IPS-11a (cell line): ENCODE measurements at regions not wholly inside any gene's neighbourhood (a gene's known extent, or its start where the extent isn't known, plus 50 kb on each side); places are given as distances from the start of the nearest gene placed in this dataset.
"Not testable (repeated sequence)": the region's sequence is repeated elsewhere in the genome, so short reads cannot be mapped to it uniquely, and the experiment has no call there.

Experiments used
- H3K4me3 ChIP-seq: one replicate; pipeline ENCODE4 v1.5.1; 2013; ENCODE audit warnings: low read depth, low read length, control low read depth

DNA sequence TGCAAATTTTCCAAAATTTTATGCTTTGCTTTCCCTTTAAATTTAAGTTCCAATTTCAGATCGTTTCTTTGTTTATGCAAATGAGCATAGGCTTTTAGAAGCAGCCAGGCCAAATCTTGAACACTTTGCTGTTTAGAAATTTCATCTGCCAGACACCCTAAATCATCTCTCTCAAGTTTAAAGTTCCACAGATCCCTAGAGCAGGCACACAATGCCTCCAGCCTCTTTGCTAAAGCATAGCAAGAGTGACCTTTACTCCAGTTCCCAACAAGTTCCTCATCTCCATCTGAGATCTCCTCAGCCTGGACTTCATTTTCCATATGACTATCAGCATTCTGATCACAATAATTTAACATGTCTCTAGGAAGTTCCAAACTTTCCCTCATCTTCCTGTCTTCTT lies 254.5 kb downstream of the DLL1 start:
- not testable (repeated sequence) for H3K4me3 ChIP-seq

DNA sequence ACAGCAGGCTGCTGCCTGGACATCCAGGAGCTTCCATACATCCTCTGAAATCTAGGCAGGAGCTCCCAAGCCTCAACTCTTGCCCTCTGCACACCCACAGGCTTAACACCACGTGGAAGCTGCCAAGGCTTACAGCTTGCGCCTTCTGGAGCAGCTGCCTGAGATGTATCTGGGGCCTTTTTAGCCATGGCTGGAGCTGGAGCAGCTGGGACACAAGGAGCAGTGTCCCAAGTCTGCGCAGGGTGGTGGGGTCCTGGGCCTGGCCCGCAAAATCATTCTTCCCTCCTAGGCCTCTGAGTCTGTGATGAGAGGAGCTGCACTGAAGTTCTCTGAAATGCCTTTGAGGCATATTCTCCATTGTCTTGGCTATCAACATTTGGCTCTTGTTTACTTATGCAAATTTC lies 255.0 kb downstream of the DLL1 start:
- no peak overlapping the region for H3K4me3 ChIP-seq

DNA sequence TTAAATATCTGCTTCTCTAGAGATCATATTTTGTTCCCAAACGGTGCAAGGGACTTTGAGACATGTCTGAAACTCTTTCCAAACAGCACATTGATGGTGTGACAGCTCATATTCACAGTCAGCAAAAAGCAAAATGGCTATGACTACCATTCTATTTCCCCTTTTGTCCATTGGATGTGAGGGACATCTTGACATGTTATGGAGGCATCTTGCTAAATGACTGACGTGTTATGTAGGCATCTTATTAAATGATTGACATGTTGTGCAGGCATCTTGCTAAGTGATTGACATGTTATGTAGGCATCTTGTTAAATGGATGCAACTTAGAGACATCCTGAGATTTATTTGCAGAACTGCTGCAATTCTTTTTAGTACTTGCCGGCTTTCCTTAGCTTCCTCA lies 255.8 kb downstream of the DLL1 start:
- no peak overlapping the region for H3K4me3 ChIP-seq

DNA sequence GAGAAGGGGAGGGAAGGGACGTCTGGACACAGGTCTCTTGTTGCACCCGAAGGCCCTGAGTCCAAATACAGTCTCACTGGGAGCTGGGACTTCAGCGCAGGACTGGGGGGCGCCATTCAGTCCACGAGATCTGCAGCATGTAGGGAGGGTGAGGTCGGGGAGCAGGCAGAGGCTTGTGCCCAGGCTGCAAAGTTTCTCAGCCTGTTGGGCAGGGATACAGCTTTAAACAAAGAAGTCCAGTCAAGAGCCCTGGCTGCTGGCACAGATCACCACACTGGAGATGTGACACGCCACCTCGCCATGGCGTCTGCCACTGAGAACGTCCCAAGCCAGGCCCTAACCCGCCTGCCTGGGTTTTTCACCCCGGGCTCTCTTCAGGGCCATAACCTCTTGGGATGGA lies 256.6 kb downstream of the DLL1 start:
- no peak overlapping the region for H3K4me3 ChIP-seq

DNA sequence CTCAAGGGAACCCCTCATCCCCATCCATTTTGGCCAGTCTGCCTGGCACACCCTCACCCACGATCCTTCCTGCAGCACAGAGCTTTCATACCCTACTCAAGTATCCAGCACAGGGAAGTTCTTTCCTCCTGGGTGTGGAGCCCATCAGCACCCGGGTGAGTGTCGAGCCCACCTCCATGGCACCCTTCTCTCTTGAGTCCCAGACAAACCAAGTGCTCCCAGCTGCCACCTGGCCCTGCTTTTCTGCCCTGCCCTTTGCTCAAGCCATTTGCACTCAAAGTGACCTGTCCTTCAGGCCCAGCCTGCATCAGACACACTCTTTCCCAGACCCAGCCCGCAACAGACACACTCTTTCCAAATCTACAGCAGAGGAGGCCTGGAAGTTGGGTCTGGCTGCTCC lies 257.2 kb downstream of the DLL1 start:
- H3K4me3 ChIP-seq: no peak overlapping the region

DNA sequence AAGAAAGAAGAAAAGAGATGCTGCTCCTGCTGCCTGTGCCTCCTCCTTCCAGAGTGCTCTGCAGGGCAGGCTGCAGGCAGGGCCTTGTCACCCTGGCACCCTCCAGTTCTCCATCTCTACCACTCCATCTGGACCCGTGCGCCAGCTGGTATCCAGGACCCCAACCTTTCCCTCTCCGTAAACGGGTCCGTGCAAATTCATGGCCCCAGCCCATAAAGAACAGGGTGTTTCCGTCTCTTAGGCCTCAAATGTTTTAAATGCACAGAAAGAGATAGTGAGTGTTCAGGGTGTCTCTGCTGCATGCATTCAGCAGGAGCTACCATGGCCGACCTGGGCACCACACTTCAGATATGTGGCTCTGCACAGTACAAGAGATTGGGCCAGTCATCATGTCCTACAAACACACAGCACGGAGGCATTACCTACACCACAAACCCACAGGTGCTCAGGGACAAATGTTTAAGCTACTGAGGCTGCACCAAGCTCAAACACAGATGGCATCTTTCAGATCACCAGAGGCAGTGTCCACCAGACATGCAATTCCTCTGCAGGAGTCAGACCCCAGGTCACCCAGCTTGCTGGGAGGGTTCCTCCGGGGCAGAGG lies 258.1 kb downstream of the DLL1 start:
- no peak overlapping the region for H3K4me3 ChIP-seq

DNA sequence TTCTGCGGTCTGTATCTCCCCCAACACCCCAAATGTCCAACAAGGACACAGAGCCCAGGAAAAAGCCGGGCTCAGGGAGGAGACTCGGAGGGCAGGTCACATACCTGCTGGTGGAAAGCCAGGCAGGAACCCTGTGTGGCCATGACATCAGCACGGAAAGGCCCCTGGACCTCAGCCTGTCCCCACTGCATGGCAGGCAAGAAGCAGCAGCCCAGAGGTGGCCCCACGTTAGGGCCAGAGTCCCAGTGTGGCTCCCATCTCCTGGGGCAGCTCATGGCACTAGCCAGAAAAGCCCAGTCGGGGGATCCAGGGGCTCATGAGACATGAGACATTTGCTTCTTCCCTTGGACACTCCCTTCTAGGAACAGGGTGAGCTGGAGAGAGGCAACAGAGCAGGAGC lies 258.7 kb downstream of the DLL1 start:
- H3K4me3 ChIP-seq: no peak overlapping the region

DNA sequence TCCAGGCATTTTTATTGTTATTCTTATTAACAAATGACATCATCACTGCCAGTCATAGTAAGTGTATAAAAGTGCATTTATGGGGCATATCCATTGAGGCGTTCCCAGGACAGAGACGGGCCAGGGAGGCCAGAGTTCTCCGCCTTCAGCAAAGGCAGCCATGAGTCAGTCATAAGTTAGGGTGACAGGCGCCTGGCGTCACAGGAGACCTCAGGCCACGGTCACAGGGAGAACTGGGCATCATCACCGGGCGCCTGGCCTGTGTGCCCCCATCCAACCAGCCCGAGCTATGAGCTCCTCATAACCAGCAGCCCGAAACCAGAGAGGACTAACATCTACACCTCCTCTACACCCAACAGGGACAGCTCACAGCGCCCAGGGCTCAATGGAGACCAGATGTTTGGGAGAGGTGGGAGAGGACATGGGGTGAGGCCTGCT lies 259.2 kb downstream of the DLL1 start:
- H3K4me3 ChIP-seq: no peak overlapping the region

DNA sequence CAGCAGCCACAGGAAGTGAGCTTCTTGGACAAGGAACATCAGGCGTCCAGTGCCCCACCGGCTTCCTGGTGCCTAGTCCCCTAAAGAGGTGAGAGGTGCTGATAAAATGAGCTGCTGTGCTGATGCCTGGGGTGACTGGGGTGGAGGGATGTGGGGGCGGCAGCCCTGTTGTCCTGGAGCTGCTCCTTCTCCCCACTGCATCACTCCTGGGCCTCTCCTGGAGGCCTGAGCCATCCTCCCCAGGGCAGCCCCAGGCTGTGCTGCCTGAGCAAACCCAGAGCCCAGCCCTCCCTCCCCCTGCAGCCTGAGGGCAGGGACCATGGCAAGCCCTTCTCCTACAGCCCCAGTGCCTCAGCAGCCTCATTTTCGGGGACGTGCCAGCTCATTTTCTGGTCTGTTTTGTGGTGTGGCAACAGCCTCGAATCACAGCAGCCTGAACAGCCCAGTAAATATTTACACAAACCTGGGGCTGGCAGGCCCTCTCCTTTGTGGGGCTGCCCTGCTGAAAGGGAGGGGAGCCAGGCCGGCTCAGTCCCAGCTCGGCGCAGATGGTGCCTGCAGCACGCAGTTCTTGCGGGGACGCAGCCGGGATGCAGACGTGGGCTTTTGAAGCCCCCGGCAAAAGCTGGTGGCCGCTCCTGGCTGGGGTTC lies 259.9 kb downstream of the DLL1 start:
- no peak overlapping the region for H3K4me3 ChIP-seq

DNA sequence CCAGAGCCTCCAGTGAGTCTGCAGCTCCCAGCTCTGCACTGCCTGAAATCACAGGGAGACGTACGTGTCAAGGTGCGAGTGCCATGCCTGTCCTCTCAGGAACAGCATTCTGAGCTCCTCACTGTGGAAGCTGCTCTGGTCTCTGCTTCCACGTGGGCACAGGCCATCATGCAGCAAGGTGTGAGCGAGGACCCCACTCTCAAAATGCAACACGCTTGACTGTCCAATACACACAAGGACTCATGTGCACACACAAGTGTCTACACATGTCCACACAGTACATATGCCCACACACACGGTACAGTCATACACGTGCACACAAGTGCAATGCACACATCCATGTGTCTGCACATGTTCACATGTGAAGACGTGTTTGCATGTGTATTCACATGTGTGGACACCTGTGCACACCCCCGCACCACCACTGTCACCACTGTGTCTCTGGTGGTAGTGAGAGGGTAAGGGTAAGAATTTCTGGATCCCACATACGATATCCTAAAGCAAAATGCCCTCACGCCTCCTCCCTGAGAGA lies 260.5 kb downstream of the DLL1 start:
- H3K4me3 ChIP-seq: no peak overlapping the region

DNA sequence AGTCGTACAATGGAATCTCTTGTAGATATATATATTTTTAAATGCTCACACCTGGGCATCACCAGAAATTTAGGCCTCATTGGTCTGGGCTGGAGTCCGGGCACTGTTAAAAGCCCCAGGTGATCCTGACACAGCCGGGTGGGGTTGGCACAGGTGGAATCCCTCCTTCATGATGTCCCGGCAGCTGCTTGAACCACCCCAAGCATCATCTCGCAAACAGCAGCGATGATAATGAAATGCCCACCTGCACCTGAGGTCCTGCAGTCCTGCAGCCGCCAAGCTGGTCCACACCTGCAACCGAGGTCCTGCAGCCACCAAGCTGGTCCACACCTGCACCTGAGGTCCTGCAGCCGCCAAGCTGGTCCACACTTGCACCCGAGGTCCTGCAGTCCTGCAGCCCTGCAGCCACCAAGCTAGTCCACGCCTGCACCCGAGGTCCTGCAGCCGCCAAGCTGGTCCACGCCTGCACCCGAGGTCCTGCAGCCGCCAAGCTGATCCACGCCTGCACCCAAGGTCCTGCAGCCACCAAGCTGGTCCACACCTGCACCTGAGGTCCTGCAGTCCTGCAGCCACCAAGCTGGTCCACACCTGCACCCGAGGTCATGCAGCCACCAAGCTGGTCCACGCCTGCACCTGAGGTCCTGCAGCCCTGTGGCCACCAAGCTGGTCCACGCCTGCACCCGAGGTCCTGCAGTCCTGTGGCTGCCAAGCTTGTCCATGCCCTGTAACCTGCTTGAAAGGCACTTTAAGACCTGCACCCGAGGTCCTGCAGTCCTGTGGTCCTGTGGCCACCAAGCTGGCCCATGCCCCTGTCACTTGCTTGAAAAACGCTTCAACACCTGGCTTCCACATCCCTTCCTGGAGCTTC lies 261.2 kb downstream of the DLL1 start:
- H3K4me3 ChIP-seq: no peak overlapping the region

DNA sequence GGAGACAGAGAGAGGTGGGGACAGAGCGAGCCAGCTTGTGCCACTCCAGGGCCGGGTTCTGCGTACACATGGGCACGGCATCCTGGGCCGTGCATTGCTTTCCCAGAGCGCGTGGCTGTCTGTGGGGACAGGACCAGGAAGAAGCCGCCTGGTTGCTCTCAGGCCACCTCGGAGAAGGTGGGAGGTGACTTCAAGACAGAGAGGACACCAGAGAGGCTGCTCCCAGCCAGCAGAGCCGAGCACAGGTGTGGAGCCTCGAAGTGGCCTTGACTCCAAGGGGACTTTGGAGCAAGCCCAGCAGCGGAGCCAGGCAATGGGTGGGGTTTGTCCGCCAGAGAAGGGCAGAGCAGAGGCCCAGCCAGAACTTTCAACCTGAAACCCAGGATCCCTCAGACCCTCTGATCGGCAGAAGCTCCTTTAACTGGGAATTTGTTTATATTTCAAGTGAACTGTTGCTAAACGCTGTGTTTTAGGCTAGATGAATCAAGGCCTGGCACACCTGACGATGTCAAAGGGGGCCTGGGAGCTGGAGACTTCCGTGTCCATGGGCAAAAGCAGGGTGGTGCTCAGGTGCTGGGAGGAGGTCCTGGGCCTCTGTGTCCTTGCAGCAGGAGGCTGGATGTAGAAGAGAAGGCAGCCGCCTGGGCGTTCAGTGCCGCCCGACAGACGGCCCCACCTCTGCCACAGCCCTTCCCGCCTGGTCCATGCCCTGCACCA lies 262.1 kb downstream of the DLL1 start:
- H3K4me3 ChIP-seq: no peak overlapping the region

DNA sequence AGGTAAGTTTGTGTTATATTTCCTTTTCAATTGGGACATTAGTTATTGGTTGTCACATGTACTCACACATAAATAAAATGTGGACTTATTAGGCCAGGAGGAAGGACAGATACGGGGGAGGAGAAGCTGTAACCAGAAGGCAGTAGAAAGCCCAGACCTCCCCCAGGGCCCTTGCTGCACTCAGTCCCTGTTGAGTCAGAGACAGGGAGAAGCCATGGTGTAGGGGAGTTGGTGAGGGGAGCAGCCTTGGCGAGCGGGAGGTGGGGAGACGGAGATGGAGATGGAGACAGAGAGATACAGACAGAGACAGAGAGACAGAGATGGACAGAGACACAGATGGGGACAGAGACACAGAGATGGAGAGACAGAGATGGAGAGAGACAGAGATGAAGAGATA lies 263.2 kb downstream of the DLL1 start:
- no peak overlapping the region for H3K4me3 ChIP-seq

DNA sequence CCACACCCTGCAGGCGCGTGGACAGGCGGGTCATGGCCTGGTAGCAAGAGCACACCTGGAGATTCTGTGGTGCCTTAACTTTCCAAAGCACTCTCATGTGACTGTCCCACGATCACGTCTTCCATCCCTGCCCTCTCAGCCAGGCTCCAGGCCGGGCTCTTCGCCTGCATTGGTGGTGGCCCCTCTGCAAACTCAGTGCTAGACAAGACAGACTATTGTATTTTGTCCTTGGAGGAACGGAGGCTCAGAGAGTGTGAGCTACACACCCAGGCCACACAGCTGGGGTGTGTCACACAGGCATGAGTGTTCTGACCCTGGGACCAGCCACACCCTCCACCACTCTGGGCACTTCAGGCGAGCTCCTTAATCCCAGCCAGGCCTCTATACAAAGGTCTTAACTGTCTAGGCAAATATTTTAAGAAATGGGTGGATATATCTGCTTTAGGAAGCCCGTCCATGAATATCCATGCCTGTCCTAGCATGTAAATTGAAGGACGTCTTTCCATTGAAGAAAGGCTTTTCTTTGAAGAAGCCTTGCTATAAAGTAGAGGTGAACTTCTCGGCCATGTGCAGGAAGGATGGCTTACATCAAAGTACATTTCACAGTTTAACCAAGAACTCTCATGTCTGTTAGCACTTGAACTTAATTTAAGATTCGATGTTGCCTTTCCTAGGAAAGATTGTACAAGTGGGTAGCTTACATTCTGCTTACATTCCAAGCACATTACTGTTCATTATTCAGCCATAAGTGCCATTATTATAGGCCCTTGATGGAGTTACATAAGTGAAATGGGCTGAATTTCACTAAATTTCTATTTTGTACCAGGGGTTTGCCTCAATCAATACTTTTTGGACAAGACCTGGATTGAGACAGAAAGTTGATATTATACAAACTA lies 263.9 kb downstream of the DLL1 start:
- no peak overlapping the region for H3K4me3 ChIP-seq

DNA sequence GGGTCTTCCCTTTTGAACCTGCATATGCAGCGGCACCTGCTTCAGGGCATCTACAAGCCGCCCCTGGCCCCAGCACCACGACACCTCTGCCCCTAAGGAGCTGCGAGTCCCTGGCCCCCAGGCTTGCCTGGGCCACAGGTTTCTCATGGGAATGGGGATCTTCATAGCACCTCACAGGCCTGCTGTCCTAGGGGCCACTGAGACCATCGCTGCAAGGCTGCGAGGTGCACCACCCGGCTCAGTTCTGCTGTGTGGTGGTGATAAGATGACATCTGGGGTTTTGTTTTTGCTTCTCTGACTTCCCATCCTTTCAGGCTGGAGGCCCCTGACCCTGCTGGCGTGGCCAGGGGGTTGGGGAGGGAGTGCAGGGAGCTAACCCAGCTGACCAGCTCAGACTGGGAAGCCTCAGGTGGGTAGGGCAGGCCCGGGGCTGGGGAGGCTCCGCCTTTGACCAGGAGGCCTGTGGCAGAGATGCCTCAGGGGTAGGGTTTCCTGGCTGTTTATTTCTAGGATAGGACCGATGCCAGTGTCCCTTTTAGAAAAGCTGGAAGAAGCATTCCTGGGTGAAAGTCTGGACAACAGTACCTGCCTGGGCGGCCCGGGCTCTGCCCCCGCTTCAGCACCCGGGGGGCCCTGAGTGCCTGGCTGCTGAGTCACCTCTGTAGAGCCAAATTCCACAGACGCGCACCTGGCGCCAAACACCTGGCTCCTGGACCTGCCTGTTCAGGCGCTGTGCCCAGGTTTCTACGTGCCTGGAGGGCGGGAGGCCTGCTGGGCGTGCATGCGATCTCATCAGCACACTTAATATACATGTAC lies 264.7 kb downstream of the DLL1 start:
- H3K4me3 ChIP-seq: no peak overlapping the region

DNA sequence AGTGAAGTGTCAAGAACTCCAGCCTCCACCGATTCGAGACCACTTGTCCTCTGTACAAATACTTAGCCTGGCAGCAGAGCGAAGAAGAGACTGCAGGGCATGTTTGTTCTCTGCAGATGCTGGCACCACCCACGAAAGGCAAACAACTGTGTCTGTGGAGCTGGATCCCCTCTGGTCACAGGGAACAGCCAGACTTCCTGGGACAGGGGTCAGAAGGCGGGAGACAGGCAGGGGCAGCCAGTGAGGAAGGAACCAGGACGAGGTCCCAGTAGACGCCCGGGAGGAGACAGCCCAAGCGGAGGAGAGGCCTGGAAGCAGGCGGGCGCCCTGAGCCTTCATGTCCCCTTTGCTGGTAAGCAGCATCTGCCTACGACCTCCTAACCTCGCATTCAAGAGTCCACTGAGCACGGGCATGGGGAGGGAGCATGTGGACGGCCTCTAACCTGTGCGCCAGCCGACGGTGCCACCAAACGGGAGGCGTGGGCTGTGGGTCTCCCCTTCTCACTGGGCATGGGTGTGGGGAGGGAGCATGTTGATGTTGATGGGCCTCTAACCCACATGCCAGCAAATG lies 265.5 kb downstream of the DLL1 start:
- H3K4me3 ChIP-seq: no peak overlapping the region

DNA sequence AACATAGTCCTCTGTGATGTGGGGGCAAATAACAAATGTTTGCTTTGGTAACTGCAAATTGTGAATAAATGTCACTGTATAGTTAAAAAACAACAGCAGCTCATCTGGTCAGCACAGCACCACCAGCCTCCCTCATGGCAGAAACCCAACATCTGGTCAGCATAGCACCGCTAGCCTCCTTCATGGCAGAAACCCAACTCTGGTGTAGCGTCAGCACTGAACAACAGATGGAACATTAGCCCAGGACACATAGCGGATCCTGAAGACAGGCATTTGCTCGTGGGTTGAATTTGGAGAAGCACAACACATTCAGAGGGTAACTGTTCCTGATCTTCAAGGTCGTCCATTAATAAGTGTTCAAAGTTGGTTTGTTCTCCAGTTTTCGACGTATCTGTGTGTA lies 265.9 kb downstream of the DLL1 start:
- no peak overlapping the region for H3K4me3 ChIP-seq

DNA sequence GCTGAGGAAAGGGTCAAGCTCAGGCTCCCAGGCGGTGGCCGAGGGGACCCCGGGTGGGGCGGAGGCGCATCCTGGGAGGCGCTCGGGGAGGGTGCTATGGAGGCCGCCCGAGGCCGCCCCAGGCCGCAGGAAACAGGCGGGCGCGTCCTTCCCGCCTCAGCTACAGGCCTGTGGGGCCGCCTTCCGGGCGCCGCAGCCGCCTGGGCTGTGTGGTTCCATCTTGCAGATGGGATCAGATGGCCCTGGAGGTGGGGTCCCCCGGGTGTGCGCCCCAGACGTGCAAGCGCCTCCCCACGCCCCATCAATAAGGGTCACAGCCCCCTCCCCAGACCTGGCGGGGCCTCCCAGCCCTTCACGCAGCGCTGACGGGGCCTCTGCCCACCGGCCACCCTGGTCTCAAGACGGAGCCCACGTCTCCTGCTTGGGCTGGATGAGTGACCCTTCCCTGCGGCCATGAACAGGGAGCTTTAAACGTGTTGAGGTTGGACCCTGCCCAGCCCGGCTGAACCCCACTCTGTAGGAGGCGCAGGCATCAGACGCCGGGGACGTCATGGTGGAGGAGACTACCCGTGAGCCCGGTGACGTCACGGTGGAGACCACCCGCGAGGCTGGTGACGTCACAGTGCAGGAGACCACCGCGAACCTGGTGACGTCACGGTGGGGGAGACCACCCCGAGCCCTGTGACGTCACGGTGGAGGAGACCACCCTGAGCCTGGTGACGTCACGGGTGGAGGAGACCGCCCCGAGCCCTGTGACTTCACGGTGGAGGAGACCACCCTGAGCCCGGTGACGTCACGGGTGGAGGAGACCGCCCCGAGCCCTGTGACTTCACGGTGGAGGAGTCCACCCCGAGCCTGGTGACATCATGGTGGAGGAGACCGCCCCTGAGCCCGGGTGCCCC lies 267.0 kb downstream of the DLL1 start:
- H3K4me3 ChIP-seq: no peak overlapping the region
